GM23338 (cell line): ENCODE measurements at regions not wholly inside any gene's neighbourhood (a gene's known extent, or its start where the extent isn't known, plus 50 kb on each side); places are given as distances from the start of the nearest gene placed in this dataset.

Source experiments
- ATAC-seq: fragments of 200-7000 bp; cut with Tn5 transposase; 3 replicates; pipeline ENCODE4 v1.9.1; 2020
- DNase-seq: peaks from one replicate; pipeline ENCODE4 v3.0.0-alpha.2; 2015; ENCODE audit warnings: low spot score
- H2AFZ ChIP-seq: fragments of 200-600 bp; sonication (generic); 2 replicates; pipeline ENCODE4 v1.8.0; 2016; ENCODE audit warnings: antibody characterized with exemption, mild to moderate bottlenecking, moderate library complexity
- H3F3A ChIP-seq: fragments of 200-600 bp; sonication (generic); replicated peaks from 2 replicates; pipeline ENCODE4 v1.8.0; 2017; ENCODE audit warnings: antibody characterized with exemption, mixed run types, low read depth
- H3K27ac ChIP-seq: fragments of 200-600 bp; sonication (generic); 2 replicates; pipeline ENCODE4 v1.6.1; 2016; ENCODE audit warnings: low read depth
- H3K27me3 ChIP-seq: fragments of 200-600 bp; sonication (generic); 2 replicates; pipeline ENCODE4 v1.8.0; 2016; ENCODE audit warnings: mild to moderate bottlenecking, mixed run types, moderate library complexity; ENCODE audit not compliant: insufficient read depth
- H3K36me3 ChIP-seq: fragments of 200-600 bp; sonication (generic); 2 replicates; pipeline ENCODE4 v1.8.0; 2016; ENCODE audit warnings: mild to moderate bottlenecking; ENCODE audit not compliant: insufficient read depth
- H3K4me1 ChIP-seq: fragments of 200-600 bp; sonication (generic); 2 replicates; pipeline ENCODE4 v1.8.0; 2016; ENCODE audit warnings: mild to moderate bottlenecking, moderate library complexity; ENCODE audit not compliant: insufficient read depth
- H3K4me2 ChIP-seq: fragments of 200-600 bp; sonication (generic); 2 replicates; pipeline ENCODE4 v1.7.1; 2017; ENCODE audit warnings: mixed run types
- H3K4me3 ChIP-seq: fragments of 200-600 bp; sonication (generic); 2 replicates; pipeline ENCODE4 v1.6.1; 2016; ENCODE audit warnings: mixed run types
- H3K79me2 ChIP-seq: fragments of 200-600 bp; sonication (generic); replicated peaks from 2 replicates; pipeline ENCODE4 v1.8.0; 2017; ENCODE audit warnings: mild to moderate bottlenecking; ENCODE audit not compliant: insufficient read depth
- H3K9me2 ChIP-seq: fragments of 200-600 bp; sonication (generic); 2 replicates; pipeline ENCODE4 v1.8.0; 2017; ENCODE audit not compliant: insufficient read depth
- H4K20me1 ChIP-seq: fragments of 200-600 bp; sonication (generic); replicated peaks from 2 replicates; pipeline ENCODE4 v1.8.0; 2017; ENCODE audit warnings: mild to moderate bottlenecking; ENCODE audit not compliant: insufficient read depth
- H3K27ac Mint-ChIP-seq: 2 replicates; pipeline ENCODE4 v1.8.0; 2020; ENCODE audit warnings: inconsistent platforms, mild to moderate bottlenecking, moderate library complexity, mixed read lengths
- H3K27me3 Mint-ChIP-seq: 3 replicates; pipeline ENCODE4 v1.8.0; 2022; ENCODE audit warnings: low read depth, mild to moderate bottlenecking, moderate library complexity, mixed read lengths, inconsistent platforms; ENCODE audit not compliant: insufficient read depth, poor library complexity
- H3K36me3 Mint-ChIP-seq: 3 replicates; pipeline ENCODE4 v1.8.0; 2021; ENCODE audit warnings: low read depth, mild to moderate bottlenecking, inconsistent platforms, moderate library complexity, mixed read lengths
- H3K4me1 Mint-ChIP-seq: 3 replicates; pipeline ENCODE4 v1.8.0; 2020; ENCODE audit warnings: mild to moderate bottlenecking, inconsistent platforms, mixed read lengths
- H3K4me3 Mint-ChIP-seq: 3 replicates; pipeline ENCODE4 v1.8.0; 2021; ENCODE audit warnings: moderate library complexity, mild to moderate bottlenecking, inconsistent platforms, mixed read lengths
- H3K9me3 Mint-ChIP-seq: 3 replicates; pipeline ENCODE4 v1.8.0; 2020; ENCODE audit warnings: moderate library complexity, mild to moderate bottlenecking, inconsistent platforms, mixed read lengths
- CREB1 ChIP-seq: fragments of 250-450 bp; sonication (Bioruptor Pico); IDR thresholded peaks from 2 replicates; pipeline ENCODE4 v1.5.0; 2020; ENCODE audit warnings: low read depth, mild to moderate bottlenecking, moderate library complexity
- CTCF ChIP-seq, 2 experiments: fragments of 200-600 bp in 1 of 2; sonication (generic) in 1 of 2; conservative IDR thresholded peaks; 2 replicates each; pipeline versions ENCODE4 v1.5.1 to v1.6.1; 2016 to 2017; ENCODE audit warnings: antibody characterized with exemption in 2 of 2, low read depth in 2 of 2, mild to moderate bottlenecking in 2 of 2, moderate library complexity in 1 of 2
- ETS1 ChIP-seq: IDR thresholded peaks from 2 replicates; pipeline ENCODE4 v1.6.1; 2016; ENCODE audit warnings: antibody characterized with exemption
- EZH2 ChIP-seq: fragments of 200-600 bp; sonication (generic); IDR thresholded peaks from one replicate; pipeline ENCODE4 v1.8.0; 2017; ENCODE audit warnings: antibody characterized with exemption, mild to moderate bottlenecking, low read depth; ENCODE audit not compliant: unreplicated experiment
- EZH2phosphoT487 ChIP-seq: fragments of 200-600 bp; sonication (generic); IDR thresholded peaks from one replicate; pipeline ENCODE4 v1.8.1; 2018; ENCODE audit warnings: antibody characterized with exemption; ENCODE audit not compliant: unreplicated experiment
- JUNB ChIP-seq: IDR thresholded peaks from one replicate; pipeline ENCODE4 v1.6.1; 2016; ENCODE audit warnings: antibody characterized with exemption; ENCODE audit not compliant: unreplicated experiment
- NANOG ChIP-seq: IDR thresholded peaks from 2 replicates; pipeline ENCODE4 v1.6.1; 2016; ENCODE audit warnings: antibody characterized with exemption, borderline replicate concordance
- POLR2AphosphoS5 ChIP-seq: IDR thresholded peaks from 2 replicates; pipeline ENCODE4 v1.6.1; 2016; ENCODE audit warnings: antibody characterized with exemption, low read depth
- REST ChIP-seq: IDR thresholded peaks from one replicate; pipeline ENCODE4 v1.6.1; 2018; ENCODE audit warnings: antibody characterized with exemption; ENCODE audit not compliant: unreplicated experiment
- STAT1 ChIP-seq: IDR thresholded peaks from one replicate; pipeline ENCODE4 v1.6.1; 2016; ENCODE audit warnings: antibody characterized with exemption; ENCODE audit not compliant: unreplicated experiment
- ZNF114 ChIP-seq: fragments of 250-450 bp; sonication (Bioruptor Pico); IDR thresholded peaks from 2 replicates; pipeline ENCODE4 v1.5.0; 2020; ENCODE audit warnings: mild to moderate bottlenecking, moderate library complexity
- ZNF331 ChIP-seq: fragments of 250-450 bp; sonication (Bioruptor Pico); IDR thresholded peaks from 2 replicates; pipeline ENCODE4 v1.5.0; 2020; ENCODE audit warnings: low read depth, mild to moderate bottlenecking, moderate library complexity
- ZNF462 ChIP-seq: fragments of 250-450 bp; sonication (Bioruptor Pico); IDR thresholded peaks from 2 replicates; pipeline ENCODE4 v1.5.0; 2020; ENCODE audit warnings: mild to moderate bottlenecking, moderate library complexity

- Histone ChIP-seq H3K79me2 (no peaks in the 10 kb centered on the region), H3K9me2 (0 out of 2 replicates have a peak, but pooled peaks cover 3% of the 10 kb centered on the region), H3F3A (no peaks in the 10 kb centered on the region), H3K4me3 (no peak overlapping the region), H4K20me1 (no peaks in the 10 kb centered on the region), H3K36me3 (no peaks in the 10 kb centered on the region), H3K27me3 (no peaks in the 10 kb centered on the region), H2AFZ (no peak overlapping the region), H3K4me1 (no peaks in the 10 kb centered on the region), H3K27ac (no peak overlapping the region), H3K4me2 (no peak overlapping the region)
- DNase-seq (no peak), ATAC-seq (no peak)
- Mint-ChIP-seq H3K4me3 (no peak overlapping the region), H3K4me1 (no peaks in the 10 kb centered on the region; the same call in 2 of the 3 replicates), H3K9me3 (peaks cover 46% of the 10 kb centered on the region), H3K27me3 (peaks cover 4% of the 10 kb centered on the region), H3K36me3 (peaks cover 15% of the 10 kb centered on the region; the same call in 2 of the 3 replicates), H3K27ac (no peak overlapping the region)
- TF ChIP-seq POLR2AphosphoS5: no peak
- TF ChIP-seq REST: no peak
- TF ChIP-seq ETS1: no peak
- TF ChIP-seq STAT1: no peak
- no peak for TF ChIP-seq CTCF (conservative IDR thresholded peaks at IDR 0.05; ENCODE audit: low read depth in 2 of 2)
- no peak for TF ChIP-seq ZNF331
- no peak for TF ChIP-seq ZNF114
- no peak for TF ChIP-seq NANOG
- no peak for TF ChIP-seq CREB1
- TF ChIP-seq JUNB: no peak
- TF ChIP-seq EZH2: no peak
- no peak for TF ChIP-seq EZH2phosphoT487
- TF ChIP-seq ZNF462: no peak
Observed at GRCh38 chr11:11056749-11057471, 199.1 kb upstream of the ZBED5 start.
